ENCODE measurements at regions not wholly inside any gene's neighbourhood (a gene's known extent, or its start where the extent isn't known, plus 50 kb on each side); places are given as distances from the start of the nearest gene placed in this dataset.
"Not testable (repeated sequence)": the region's sequence is repeated elsewhere in the genome, so short reads cannot be mapped to it uniquely, and the experiment has no call there.

- no peak for TF ChIP-seq CTCF (IDR thresholded peaks at IDR 0.05)
- no CpG with 5 or more reads among the region's 1 CpG for WGBS (ENCODE audit: insufficient coverage)
- Histone ChIP-seq H3K9me3 (replicated peaks in 1 of 2; ENCODE audit: control insufficient read depth in 1 of 2, insufficient read depth in 1 of 2, low read length in 2 of 2) (peaks cover 24 to 28% of the 10 kb centered on the region in 2 donors), H3K4me2 (replicated peaks; ENCODE audit: extremely low read depth, low read length, poor library complexity, severe bottlenecking) (no peak overlapping the region), H3K27ac (ENCODE audit: low read depth in 1 of 2, low read length in 2 of 2) (no peak overlapping the region), H3K9ac (ENCODE audit: insufficient read depth, low read length, poor library complexity, severe bottlenecking) (no peak overlapping the region), H3K36me3 (replicated peaks in 1 of 2; ENCODE audit: control insufficient read depth in 1 of 2, insufficient read depth in 2 of 2, low read length in 2 of 2) (no peaks in the 10 kb centered on the region), H2AFZ (ENCODE audit: insufficient read depth, low read depth, low read length, poor library complexity, severe bottlenecking) (no peak overlapping the region), H4K20me1 (ENCODE audit: insufficient read depth, low read length) (no peaks in the 10 kb centered on the region), H3K79me2 (ENCODE audit: insufficient read depth, low read length) (no peaks in the 10 kb centered on the region), H3K4me1 (ENCODE audit: control insufficient read depth in 1 of 2, insufficient read depth in 2 of 2, low read length in 2 of 2) (no peaks in the 10 kb centered on the region), H3K4me3 (replicated peaks in 1 of 3; ENCODE audit: low read depth in 2 of 3, low read length in 3 of 3) (no peak overlapping the region), H3K27me3 (ENCODE audit: control insufficient read depth in 2 of 2, insufficient read depth in 2 of 2, low read length in 2 of 2) (no peaks in the 10 kb centered on the region)
- H3K27me3 Mint-ChIP-seq (ENCODE audit: low read depth in 3 of 3), result peaks cover 0 to 2% (median 0%) of the 10 kb centered on the region in 3 donors
- H3K27ac Mint-ChIP-seq, result no peak overlapping the region
- intact Hi-C loops (cut with micrococcal nuclease), result no loop called here
- DNase-seq, result no peak
- H3K4me3 Mint-ChIP-seq, result no peak overlapping the region
- H3K9me3 Mint-ChIP-seq, result peaks cover 0 to 20% (median 11%) of the 10 kb centered on the region in 7 donors
- no peaks in the 10 kb centered on the region for H3K4me1 Mint-ChIP-seq
- H3K36me3 Mint-ChIP-seq, result no peaks in the 10 kb centered on the region
These were observed 708.5 kb upstream of the RAG2 start for GRCh38 chr11:37306563-37306962.

- H3K4me3 ChIP-seq (replicated peaks in 1 of 3; ENCODE audit: low read depth in 2 of 3, low read length in 3 of 3); H3K4me1 ChIP-seq (ENCODE audit: control insufficient read depth in 1 of 2, insufficient read depth in 2 of 2, low read length in 2 of 2); H3K36me3 Mint-ChIP-seq; H3K27me3 Mint-ChIP-seq (ENCODE audit: low read depth in 3 of 3); H3K4me1 Mint-ChIP-seq; H3K27me3 ChIP-seq (ENCODE audit: control insufficient read depth in 2 of 2, insufficient read depth in 2 of 2, low read length in 2 of 2); intact Hi-C loops (cut with micrococcal nuclease); H4K20me1 ChIP-seq (ENCODE audit: insufficient read depth, low read length); DNase-seq; H3K9ac ChIP-seq (ENCODE audit: insufficient read depth, low read length, poor library complexity, severe bottlenecking); H2AFZ ChIP-seq (ENCODE audit: insufficient read depth, low read depth, low read length, poor library complexity, severe bottlenecking); H3K79me2 ChIP-seq (ENCODE audit: insufficient read depth, low read length); H3K4me2 ChIP-seq (replicated peaks; ENCODE audit: extremely low read depth, low read length, poor library complexity, severe bottlenecking); H3K4me3 Mint-ChIP-seq; H3K27ac Mint-ChIP-seq; H3K27ac ChIP-seq (ENCODE audit: low read depth in 1 of 2, low read length in 2 of 2); H3K36me3 ChIP-seq (replicated peaks in 1 of 2; ENCODE audit: control insufficient read depth in 1 of 2, insufficient read depth in 2 of 2, low read length in 2 of 2): not testable (repeated sequence)
- WGBS (ENCODE audit: insufficient coverage), result 60% methylated on average over 1 of the region's 5 CpGs
- peaks cover 30 to 35% of the 10 kb centered on the region in 2 donors for H3K9me3 ChIP-seq (replicated peaks in 1 of 2; ENCODE audit: control insufficient read depth in 1 of 2, insufficient read depth in 1 of 2, low read length in 2 of 2)
- peaks cover 3 to 24% (median 17%) of the 10 kb centered on the region in 7 donors for H3K9me3 Mint-ChIP-seq
These were observed 703.4 kb upstream of the RAG2 start for GRCh38 chr11:37301405-37301804.
